ENCODE measurements at regions not wholly inside any gene's neighbourhood (a gene's known extent, or its start where the extent isn't known, plus 50 kb on each side); places are given as distances from the start of the nearest gene placed in this dataset.

DNA sequence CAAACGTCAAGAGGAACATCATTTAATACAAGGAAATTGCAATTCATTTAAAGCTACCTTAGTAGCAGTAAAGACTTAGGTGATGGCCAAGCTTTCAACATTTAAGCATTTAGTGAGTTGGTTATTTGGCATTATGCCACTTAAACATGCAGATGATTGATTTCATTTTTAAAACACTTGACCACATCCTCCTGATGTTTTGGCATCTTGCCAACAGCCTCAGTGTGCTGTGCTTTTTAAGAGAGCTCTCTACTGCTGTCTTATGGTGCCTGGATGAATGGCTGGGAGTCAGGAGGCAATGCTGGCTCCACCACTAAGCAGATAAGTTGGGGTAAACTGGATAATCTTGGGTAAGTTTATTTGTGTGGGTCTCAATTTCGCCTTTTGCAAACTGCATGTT lies 364.5 kb downstream of the MAN2A1 start:
- no TSS peak for BruUV-seq (replicated peaks)
- POLR2A ChIA-PET, result interaction anchor here (0.7 to 1.6 kb wide), 6 partner anchors 12 to 734 kb away, joined by 3 to 5 read pairs (median 3); no protein-coding TSS in a partner anchor
- Histone ChIP-seq H3K4me2 (ENCODE audit: low read length) (peak overlapping the region; percentile 64), H3K4me1 (ENCODE audit: insufficient read depth, low read length, poor library complexity, severe bottlenecking) (peaks cover 25% of the 10 kb centered on the region), H3K4me3 (ENCODE audit: low read depth, low read length, poor library complexity, severe bottlenecking) (peak overlapping the region; percentile 42), H2AFZ (ENCODE audit: low read length) (peak overlapping the region; percentile 77), H4K20me1 (ENCODE audit: insufficient read depth, low read length) (no peaks in the 10 kb centered on the region), H3K79me2 (ENCODE audit: insufficient read depth, low read depth, low read length) (no peaks in the 10 kb centered on the region), H3K27ac (ENCODE audit: low read depth, low read length, poor library complexity, severe bottlenecking) (peak overlapping the region; percentile 65), H3K36me3 (ENCODE audit: insufficient read depth, low read length) (no peaks in the 10 kb centered on the region), H3K9me2 (ENCODE audit: insufficient read depth, low read length) (no peaks in the 10 kb centered on the region), H3K9me3 (ENCODE audit: low read length) (no peaks in the 10 kb centered on the region)
- peak; percentile 92 for DNase-seq (ENCODE audit: low spot score)
- CTCF ChIA-PET (ENCODE audit: unreplicated experiment), result no interaction called here
- intact Hi-C loops (cut with micrococcal nuclease; ENCODE audit: unreplicated experiment), result loop anchor here (1.0 kb wide), 1 partner anchor 133 kb away; no protein-coding TSS in a partner anchor
- TF ChIP-seq CTCF (conservative IDR thresholded peaks at IDR 0.05; ENCODE audit: low read length), result peak; percentile 71
- no peak for TF ChIP-seq EZH2phosphoT487 (IDR thresholded peaks at IDR 0.05; ENCODE audit: borderline replicate concordance, low read depth, low read length)

DNA sequence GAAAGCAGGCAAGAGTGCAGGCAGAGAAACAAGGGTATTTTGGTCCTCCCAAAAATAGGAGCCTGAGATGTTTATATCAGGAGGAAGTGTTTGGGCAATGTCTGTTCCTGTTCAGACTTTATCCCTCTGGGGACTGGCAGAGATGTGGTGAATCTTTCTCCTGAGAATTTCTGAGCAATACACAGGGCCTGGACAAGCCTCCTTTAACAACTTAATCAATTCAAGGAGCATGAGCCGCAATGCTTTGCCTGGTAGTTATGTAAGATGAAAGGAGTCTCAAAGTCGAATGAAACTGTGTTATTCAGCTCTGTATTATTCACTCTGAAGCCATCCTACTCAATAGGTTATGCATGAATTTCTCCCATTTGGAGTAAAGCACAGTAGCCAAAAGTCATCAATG lies 365.6 kb downstream of the MAN2A1 start:
- Histone ChIP-seq H3K4me1 (ENCODE audit: insufficient read depth, low read length, poor library complexity, severe bottlenecking) (peaks cover 25% of the 10 kb centered on the region), H3K4me2 (ENCODE audit: low read length) (peak overlapping the region; percentile 64; the same call in 1 of the 2 replicates), H3K4me3 (ENCODE audit: low read depth, low read length, poor library complexity, severe bottlenecking) (no peak overlapping the region), H4K20me1 (ENCODE audit: insufficient read depth, low read length) (no peaks in the 10 kb centered on the region), H2AFZ (ENCODE audit: low read length) (no peak overlapping the region), H3K79me2 (ENCODE audit: insufficient read depth, low read depth, low read length) (no peaks in the 10 kb centered on the region), H3K36me3 (ENCODE audit: insufficient read depth, low read length) (no peaks in the 10 kb centered on the region), H3K27ac (ENCODE audit: low read depth, low read length, poor library complexity, severe bottlenecking) (no peak overlapping the region), H3K9me3 (ENCODE audit: low read length) (no peaks in the 10 kb centered on the region), H3K9me2 (ENCODE audit: insufficient read depth, low read length) (no peaks in the 10 kb centered on the region)
- peak; percentile 10 for DNase-seq (ENCODE audit: low spot score)
- intact Hi-C loops (cut with micrococcal nuclease; ENCODE audit: unreplicated experiment), result no loop called here
- CTCF ChIA-PET (ENCODE audit: unreplicated experiment), result no interaction called here
- BruUV-seq (replicated peaks), result no TSS peak
- POLR2A ChIA-PET, result interaction anchor here (0.9 to 1.2 kb wide), 4 partner anchors 14 to 364 kb away, joined by 3 to 5 read pairs (median 3); no protein-coding TSS in a partner anchor
- TF ChIP-seq EZH2phosphoT487 (IDR thresholded peaks at IDR 0.05; ENCODE audit: borderline replicate concordance, low read depth, low read length) (no peak), CTCF (conservative IDR thresholded peaks at IDR 0.05; ENCODE audit: low read length) (no peak)

DNA sequence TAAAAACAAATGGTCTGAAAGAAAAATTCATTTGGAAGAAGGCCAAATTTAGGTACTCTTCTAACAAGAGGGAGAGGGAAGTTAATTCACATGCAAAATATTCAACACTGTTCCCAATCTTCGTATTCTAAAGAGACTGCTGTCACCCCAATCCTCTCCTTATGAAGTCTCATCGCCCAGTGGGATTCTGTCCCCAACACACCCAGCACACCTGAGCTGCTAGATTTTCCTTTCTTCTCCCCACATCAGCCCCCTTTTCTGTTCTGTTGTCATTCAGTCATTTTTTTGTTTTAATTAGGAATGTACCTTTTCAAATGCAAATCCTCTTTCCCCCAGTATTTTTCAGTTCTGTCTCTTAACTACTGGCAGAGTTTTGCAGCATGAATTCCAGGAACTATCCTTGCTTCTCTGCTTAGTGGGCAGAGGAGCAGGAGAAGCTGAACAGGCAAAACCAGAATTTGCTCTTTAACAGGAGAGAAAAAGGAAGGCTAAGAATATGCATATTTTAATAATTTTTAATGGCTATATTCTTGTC lies 366.9 kb downstream of the MAN2A1 start:
- no TSS peak for BruUV-seq (replicated peaks)
- intact Hi-C loops (cut with micrococcal nuclease; ENCODE audit: unreplicated experiment), result no loop called here
- Histone ChIP-seq H3K4me1 (ENCODE audit: insufficient read depth, low read length, poor library complexity, severe bottlenecking) (peaks cover 25% of the 10 kb centered on the region), H3K36me3 (ENCODE audit: insufficient read depth, low read length) (no peaks in the 10 kb centered on the region), H3K9me2 (ENCODE audit: insufficient read depth, low read length) (no peaks in the 10 kb centered on the region), H4K20me1 (ENCODE audit: insufficient read depth, low read length) (no peaks in the 10 kb centered on the region), H3K27ac (ENCODE audit: low read depth, low read length, poor library complexity, severe bottlenecking) (no peak overlapping the region), H3K4me3 (ENCODE audit: low read depth, low read length, poor library complexity, severe bottlenecking) (no peak overlapping the region), H3K9me3 (ENCODE audit: low read length) (no peaks in the 10 kb centered on the region), H2AFZ (ENCODE audit: low read length) (no peak overlapping the region), H3K4me2 (ENCODE audit: low read length) (no peak overlapping the region), H3K79me2 (ENCODE audit: insufficient read depth, low read depth, low read length) (no peaks in the 10 kb centered on the region)
- DNase-seq (ENCODE audit: low spot score), result no peak
- ChIA-PET POLR2A (interaction anchor here (0.6 to 1.2 kb wide), 3 partner anchors 13 to 25 kb away, joined by 3 read pairs; no protein-coding TSS in a partner anchor), CTCF (ENCODE audit: unreplicated experiment) (no interaction called here)
- TF ChIP-seq CTCF (conservative IDR thresholded peaks at IDR 0.05; ENCODE audit: low read length), result no peak
- no peak for TF ChIP-seq EZH2phosphoT487 (IDR thresholded peaks at IDR 0.05; ENCODE audit: borderline replicate concordance, low read depth, low read length)
